GM21786 (cell line): ENCODE measurements at regions not wholly inside any gene's neighbourhood (a gene's known extent, or its start where the extent isn't known, plus 50 kb on each side); places are given as distances from the start of the nearest gene placed in this dataset.

Experiments
- ATAC-seq: cut with Tn5 transposase; IDR thresholded peaks from one replicate; pipeline ENCODE4 v1.9.1; 2021; ENCODE audit not compliant: unreplicated experiment

GRCh38 chr4:14742054-14742453 is 260.2 kb upstream of the CPEB2 start:
- no peak for ATAC-seq

DNA sequence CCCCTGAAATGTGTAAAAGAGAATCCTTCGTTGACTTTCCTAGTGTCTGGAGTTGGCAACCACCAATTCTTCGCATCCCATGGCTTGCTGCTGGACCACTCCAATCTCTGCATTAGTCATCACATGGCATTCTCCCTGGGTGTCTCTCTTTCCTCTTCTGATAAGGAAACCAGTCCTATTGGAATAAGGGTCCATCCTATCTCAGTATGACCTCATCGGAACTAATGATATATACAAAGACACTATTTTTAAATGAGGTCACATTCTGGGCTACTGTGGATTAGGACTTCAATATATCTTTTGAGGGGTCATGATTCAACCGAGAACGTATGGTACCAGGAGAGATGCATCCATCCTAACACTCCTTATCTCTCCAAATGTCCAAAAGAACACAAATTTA is 259.1 kb upstream of the CPEB2 start:
- no peak for ATAC-seq

DNA sequence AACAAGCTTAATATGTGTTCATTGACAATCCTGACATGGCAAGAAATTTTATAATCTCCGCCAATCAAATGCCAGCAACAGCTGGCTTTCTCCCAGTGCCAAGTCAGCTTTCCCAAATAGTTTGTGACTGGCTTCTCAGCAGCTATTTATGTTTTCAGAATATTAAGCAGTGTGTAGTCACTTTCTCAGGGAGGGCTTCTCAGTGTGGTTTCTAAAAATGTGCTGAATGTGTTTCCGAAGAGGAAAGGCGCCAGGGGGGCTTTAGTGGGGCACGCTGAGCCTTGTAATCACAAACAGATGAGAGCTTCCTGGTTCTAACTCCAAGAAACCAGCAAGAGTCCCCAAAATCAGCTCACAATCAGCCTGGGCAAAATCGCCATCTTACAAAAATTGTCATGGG is 258.7 kb upstream of the CPEB2 start:
- no peak for ATAC-seq

DNA sequence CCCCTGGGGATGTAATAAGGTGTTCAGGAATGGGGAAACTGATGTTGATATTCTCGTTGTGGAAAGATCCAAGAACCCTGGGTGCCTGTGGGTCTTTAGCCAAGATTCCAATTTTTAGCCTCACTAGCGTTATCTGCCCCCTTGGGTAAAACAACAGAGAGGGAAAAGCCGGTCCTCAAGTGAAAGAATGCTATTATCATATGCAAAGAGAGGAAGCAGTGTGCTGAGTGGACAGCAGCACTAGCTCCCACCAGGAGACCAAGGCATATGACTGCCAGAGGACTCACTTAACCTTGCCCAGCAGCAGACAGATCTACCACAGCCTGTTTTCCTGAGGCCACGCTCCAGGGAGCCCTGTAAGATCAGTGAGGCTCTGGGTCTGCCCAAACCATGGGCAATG is 257.9 kb upstream of the CPEB2 start:
- no peak for ATAC-seq

GRCh38 chr4:14749910-14750309 is 252.4 kb upstream of the CPEB2 start:
- no peak for ATAC-seq

DNA sequence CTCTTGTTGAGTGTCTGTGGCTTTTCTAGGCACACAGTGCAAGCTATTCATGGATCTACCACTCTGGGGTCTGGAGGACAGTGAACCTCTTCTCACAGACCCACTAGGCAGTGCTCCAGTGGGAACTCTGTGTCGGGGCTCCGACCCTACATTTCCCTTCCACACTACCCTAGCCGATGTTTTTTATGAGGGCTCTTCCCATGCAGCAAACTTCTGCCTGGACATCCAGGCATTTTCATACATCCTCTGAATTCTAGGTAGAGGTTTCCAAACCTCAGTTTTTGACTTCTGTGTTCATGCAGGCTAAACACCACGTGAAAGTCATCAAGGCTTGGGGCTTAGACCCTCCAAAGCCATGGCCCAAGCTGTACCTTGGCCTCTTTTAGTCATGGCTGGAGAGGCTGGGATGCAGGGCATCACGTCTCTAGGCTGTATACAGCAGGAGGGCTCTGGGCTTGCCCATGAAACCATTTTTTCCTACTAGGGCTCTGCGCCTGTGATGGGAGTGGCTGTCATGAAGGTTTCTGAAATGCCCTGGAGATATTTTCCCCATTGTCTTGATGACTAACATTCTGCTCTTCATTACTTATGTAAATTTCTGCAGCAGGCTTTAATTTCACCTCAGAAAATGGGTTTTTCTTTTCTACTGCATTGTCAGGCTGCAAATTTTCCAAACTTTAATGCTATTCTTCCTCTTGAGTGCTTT is 249.8 kb upstream of the CPEB2 start:
- ATAC-seq: no peak

DNA sequence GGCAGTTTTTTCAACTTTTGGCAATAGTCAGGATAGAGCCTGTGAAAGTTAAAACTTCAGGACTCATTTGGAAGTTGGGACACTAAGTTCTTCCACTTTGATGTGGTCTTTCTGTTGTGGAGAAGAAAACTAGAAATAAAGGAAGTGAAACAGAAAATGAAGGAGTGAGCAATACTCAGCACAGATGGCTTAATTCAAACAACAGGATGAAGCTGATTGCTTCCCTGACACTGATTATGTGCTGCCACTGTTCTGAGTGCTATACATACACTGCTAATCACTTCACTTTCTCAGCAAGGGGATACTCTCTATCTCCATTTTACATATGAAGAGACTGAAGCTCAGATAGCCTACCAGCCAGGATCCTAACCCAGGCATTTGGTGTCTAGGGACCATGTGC is 235.1 kb upstream of the CPEB2 start:
- peak; percentile 54 for ATAC-seq

GRCh38 chr4:14768449-14768848 is 233.8 kb upstream of the CPEB2 start:
- ATAC-seq: no peak

- ATAC-seq: no peak
Observed at GRCh38 chr4:14769993-14770392, 232.3 kb upstream of the CPEB2 start.

DNA sequence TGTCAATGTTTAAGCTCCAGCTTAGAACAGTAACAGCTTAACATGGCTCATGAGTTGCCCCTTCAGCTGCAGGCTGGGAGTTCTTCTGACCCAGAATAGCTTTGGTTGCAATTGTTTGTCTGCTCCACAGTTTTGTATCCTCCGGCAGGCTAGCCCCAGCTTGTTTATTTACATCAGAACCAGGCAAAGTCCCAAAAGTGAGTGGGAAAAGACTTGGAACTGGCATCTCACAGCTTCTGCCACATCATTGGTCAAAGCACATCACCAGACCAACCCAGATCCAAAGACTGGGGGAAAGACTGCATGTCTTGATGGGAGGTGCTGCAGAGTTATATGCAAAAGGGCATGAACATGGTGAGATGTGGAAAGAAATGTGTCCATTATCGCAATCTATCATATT is 231.2 kb upstream of the CPEB2 start:
- ATAC-seq: no peak

DNA sequence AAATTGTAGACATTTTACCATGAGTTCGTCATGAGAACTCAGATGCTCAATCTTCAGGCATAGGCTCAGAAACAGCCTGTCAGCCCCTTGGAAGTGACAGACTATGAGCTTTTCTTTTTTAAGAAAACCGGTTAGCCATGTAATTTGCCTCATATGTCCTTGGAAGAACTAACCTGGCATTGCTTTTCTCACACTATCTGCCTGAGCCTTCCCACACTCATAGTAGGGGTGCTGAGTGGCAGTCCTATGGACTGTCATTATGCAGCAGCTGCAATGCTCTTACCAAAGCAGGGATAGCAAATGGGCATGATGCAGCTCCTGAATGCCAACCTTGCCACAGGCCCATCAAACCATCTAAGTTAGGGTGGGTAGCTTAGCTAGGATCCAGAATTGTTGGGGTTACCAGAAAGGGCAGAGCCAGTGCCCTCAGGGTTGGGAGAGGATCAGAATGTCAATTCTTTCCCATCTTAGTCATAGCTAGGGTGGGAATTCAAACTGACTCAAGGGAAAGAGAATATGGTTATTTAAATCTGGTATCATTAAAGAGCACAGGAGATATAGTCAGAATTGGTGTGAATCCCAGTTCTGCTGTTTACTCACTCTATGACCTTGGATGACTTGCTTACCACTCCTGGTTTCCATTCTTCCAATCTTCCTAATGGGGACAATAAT is 230.6 kb upstream of the CPEB2 start:
- no peak for ATAC-seq

DNA sequence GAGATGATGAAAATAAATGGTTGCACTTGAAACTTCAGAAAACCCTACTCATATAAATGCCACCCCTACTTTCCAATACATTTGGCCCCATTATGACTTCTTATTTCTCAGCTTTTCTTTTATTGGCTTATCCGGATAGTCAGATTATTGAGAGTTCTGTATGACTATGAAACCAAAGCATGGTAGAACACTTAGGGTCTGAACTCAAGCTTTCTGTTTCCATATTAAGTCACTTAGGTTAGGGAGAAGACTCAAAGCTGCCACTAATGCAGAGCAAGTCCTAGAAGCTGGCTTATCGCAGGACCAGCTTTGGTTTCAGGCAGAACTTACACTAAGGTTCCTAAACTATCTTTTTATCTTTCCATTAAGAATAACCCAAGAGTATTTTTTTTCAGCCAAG is 229.9 kb upstream of the CPEB2 start:
- ATAC-seq: no peak

GRCh38 chr4:14783011-14783877 is 219.0 kb upstream of the CPEB2 start:
- ATAC-seq: peak; percentile 93

DNA sequence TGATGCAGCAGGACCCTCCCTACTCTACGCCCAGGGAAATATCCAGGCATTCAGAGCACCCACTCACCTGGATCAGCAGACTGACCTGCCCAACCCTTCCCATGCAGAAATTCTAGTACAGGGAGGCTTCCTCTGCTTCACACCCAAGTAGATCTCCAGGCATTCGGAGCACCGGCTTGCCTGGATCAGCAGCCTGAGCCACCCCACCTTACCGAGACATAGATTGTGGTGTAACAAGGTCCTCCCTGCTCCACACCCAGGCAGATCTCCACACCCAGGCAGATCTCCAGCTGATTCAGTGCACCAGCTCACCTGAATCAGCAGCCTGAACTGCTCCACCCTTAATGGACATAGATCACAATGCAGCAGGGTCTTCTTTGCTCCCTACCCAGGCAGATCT is 215.1 kb upstream of the CPEB2 start:
- no peak for ATAC-seq

DNA sequence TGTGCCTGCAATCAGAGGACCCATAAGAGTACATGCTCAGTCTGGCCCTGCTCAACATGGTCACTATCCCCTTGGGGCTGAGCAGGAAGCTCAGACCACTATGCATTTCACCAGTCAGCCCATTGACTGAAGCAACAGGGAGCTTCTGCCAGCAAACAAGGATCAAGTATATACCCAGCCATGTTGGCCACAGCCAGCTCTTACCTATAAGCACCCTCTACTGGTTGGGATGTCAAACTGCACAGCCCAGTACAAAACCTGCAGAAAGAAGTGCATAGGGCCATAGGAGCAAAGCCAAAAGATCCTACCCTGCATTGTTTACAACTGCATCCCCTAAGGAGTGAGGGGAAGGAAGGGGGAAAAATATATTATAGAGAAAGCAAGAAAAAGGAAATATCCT is 214.4 kb upstream of the CPEB2 start:
- no peak for ATAC-seq

GRCh38 chr4:14790494-14790893 is 211.8 kb upstream of the CPEB2 start:
- no peak for ATAC-seq

DNA sequence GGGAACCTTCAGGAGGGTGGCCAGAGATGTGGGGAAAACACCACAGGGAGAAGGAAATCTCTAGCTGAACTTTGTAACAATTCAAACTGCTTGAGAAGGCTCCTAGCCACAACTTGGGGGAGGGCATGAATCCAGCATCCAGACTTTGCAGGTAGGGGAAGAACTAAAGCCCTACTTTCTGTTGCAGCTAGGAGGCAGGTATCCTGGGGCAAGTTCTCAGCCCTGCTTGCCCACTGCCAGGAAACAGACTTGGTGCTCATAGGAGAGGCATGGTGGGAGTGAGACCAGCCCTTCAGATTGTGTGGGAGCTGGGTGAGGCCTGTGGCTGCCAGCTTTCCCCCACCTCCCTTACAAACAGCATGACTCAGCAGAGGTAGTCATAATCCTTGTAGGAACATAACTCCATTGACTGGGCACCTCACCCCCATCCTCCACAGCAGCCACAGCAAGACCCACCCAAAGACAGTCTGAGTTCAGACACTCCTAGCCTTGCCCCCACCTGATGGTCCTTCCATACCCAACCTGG is 209.5 kb upstream of the CPEB2 start:
- no peak for ATAC-seq

GRCh38 chr4:14800977-14801376 is 201.3 kb upstream of the CPEB2 start:
- no peak for ATAC-seq

GRCh38 chr4:14802596-14802995 is 199.7 kb upstream of the CPEB2 start:
- no peak for ATAC-seq

DNA sequence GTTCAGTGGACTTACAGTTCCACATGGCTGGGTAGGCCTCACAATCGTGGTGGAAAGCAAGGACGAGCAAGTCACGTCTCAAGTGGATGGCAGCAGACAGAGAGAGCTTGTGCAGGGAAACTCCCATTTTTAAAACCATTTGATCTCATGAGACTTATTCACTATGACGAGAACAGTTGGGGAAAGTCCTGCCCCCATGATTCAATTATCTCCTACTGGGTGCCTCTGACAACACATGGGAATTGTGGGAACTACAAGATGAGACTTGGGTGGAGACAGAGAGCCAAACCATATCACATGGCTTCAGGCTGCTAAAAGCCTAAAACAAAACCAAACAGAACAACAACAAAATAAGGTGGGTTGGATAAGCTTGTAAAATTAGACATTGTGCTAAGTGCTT is 194.4 kb upstream of the CPEB2 start:
- ATAC-seq: no peak

GRCh38 chr4:14809203-14809602 is 193.1 kb upstream of the CPEB2 start:
- ATAC-seq: no peak

- no peak for ATAC-seq
Observed at GRCh38 chr4:14810121-14810520, 192.2 kb upstream of the CPEB2 start.
